IMR-90 (cell line): ENCODE measurements at regions not wholly inside any gene's neighbourhood (a gene's known extent, or its start where the extent isn't known, plus 50 kb on each side); places are given as distances from the start of the nearest gene placed in this dataset.

ENCODE experiments used
- ATAC-seq: fragments of 200-7000 bp; cut with Tn5 transposase; 2 replicates; pipeline ENCODE4 v1.9.1; 2020; ENCODE audit warnings: low read depth, mild to moderate bottlenecking, moderate library complexity
- BruUV-seq: library from RNA; stranded (reverse); fragments of 400-500 nt; replicated peaks from 2 replicates; lab custom pipeline; 2021; lab: Mats Ljungman, UMichigan
- CTCF ChIA-PET: fragments of 300-600 bp; formaldehyde crosslinking; extraction: SDS; loops from one replicate; lab custom pipeline; 2021; ENCODE audit warnings: antibody characterized with exemption; lab: Yijun Ruan, JAX
- POLR2A ChIA-PET: fragments of 300-600 bp; sonication (Branson Sonifier 250); formaldehyde crosslinking; loops from one replicate; lab custom pipeline; 2022; ENCODE audit warnings: antibody characterized with exemption; ENCODE audit not compliant: unreplicated experiment; lab: Charles Lee
- DNase-seq: peaks from one replicate; pipeline ENCODE4 v3.0.0; 2013
- H2AFZ ChIP-seq: replicated peaks from 2 replicates; pipeline ENCODE3; 2013; ENCODE audit warnings: low read length, mild to moderate bottlenecking; ENCODE audit not compliant: poor library complexity
- H2AK5ac ChIP-seq: 2 replicates; pipeline ENCODE4 v1.6.1; 2013; ENCODE audit warnings: low read depth, low read length, inconsistent platforms
- H2AK9ac ChIP-seq: replicated peaks from 2 replicates; pipeline ENCODE3; 2013; ENCODE audit warnings: mild to moderate bottlenecking, low read depth, low read length, moderate library complexity; ENCODE audit not compliant: poor library complexity
- H2BK120ac ChIP-seq: 2 replicates; pipeline ENCODE4 v1.6.1; 2013; ENCODE audit warnings: low read depth, low read length, inconsistent platforms
- H2BK15ac ChIP-seq: 3 replicates; pipeline ENCODE4 v1.6.1; 2013; ENCODE audit warnings: low read depth, low read length, inconsistent platforms
- H2BK20ac ChIP-seq: 2 replicates; pipeline ENCODE4 v1.6.1; 2013; ENCODE audit warnings: low read depth, mild to moderate bottlenecking, inconsistent platforms, low read length, moderate library complexity
- H2BK5ac ChIP-seq: 2 replicates; pipeline ENCODE4 v1.6.1; 2013; ENCODE audit warnings: mild to moderate bottlenecking, low read depth, low read length, inconsistent platforms; ENCODE audit not compliant: poor library complexity, severe bottlenecking
- H3K14ac ChIP-seq: replicated peaks from 2 replicates; pipeline ENCODE4 v1.6.1; 2013; ENCODE audit warnings: low read depth, low read length, inconsistent platforms
- H3K18ac ChIP-seq: 2 replicates; pipeline ENCODE4 v1.6.1; 2013; ENCODE audit warnings: low read depth, low read length, control low read depth
- H3K23ac ChIP-seq: 2 replicates; pipeline ENCODE4 v1.6.1; 2013; ENCODE audit warnings: low read depth, low read length, inconsistent platforms
- H3K27ac ChIP-seq: 2 replicates; pipeline ENCODE4 v1.5.1; 2013; ENCODE audit warnings: mild to moderate bottlenecking, control low read depth, low read length; ENCODE audit not compliant: insufficient read depth
- H3K27me3 ChIP-seq: 2 replicates; pipeline ENCODE4 v1.6.1; 2013; ENCODE audit warnings: low read length; ENCODE audit not compliant: control insufficient read depth, insufficient read depth
- H3K36me3 ChIP-seq: 2 replicates; pipeline ENCODE4 v1.6.1; 2013; ENCODE audit warnings: low read length, mixed read lengths; ENCODE audit not compliant: control insufficient read depth, insufficient read depth
- H3K4ac ChIP-seq: 2 replicates; pipeline ENCODE4 v1.6.1; 2013; ENCODE audit warnings: low read depth, low read length, inconsistent platforms
- H3K4me1 ChIP-seq: 2 replicates; pipeline ENCODE4 v1.6.1; 2013; ENCODE audit warnings: low read length, mixed read lengths; ENCODE audit not compliant: control insufficient read depth, insufficient read depth
- H3K4me2 ChIP-seq: 2 replicates; pipeline ENCODE4 v1.6.1; 2013; ENCODE audit warnings: low read depth, mild to moderate bottlenecking, control low read depth, low read length, moderate library complexity
- H3K4me3 ChIP-seq: 2 replicates; pipeline ENCODE4 v1.5.1; 2013; ENCODE audit warnings: low read depth, mild to moderate bottlenecking, control low read depth, low read length, moderate library complexity; ENCODE audit not compliant: insufficient read depth
- H3K56ac ChIP-seq: 2 replicates; pipeline ENCODE4 v1.6.1; 2013; ENCODE audit warnings: low read length, inconsistent platforms; ENCODE audit not compliant: insufficient read depth; ENCODE audit errors: extremely low read depth
- H3K79me1 ChIP-seq, 2 experiments: 2 replicates each; pipeline ENCODE4 v1.6.1; 2013; ENCODE audit warnings: low read length in 2 of 2, inconsistent platforms in 1 of 2, low read depth in 1 of 2
- H3K9ac ChIP-seq: 2 replicates; pipeline ENCODE4 v1.6.1; 2013; ENCODE audit warnings: low read depth, low read length, control low read depth
- H3K9me1 ChIP-seq: 2 replicates; pipeline ENCODE4 v1.6.1; 2013; ENCODE audit warnings: low read length, inconsistent platforms; ENCODE audit not compliant: insufficient read depth
- H3K9me3 ChIP-seq: 2 replicates; pipeline ENCODE4 v1.6.1; 2013; ENCODE audit warnings: low read length; ENCODE audit not compliant: control insufficient read depth, insufficient read depth
- H4K20me1 ChIP-seq: 2 replicates; pipeline ENCODE4 v1.6.1; 2013; ENCODE audit warnings: low read length, inconsistent platforms; ENCODE audit not compliant: insufficient read depth
- H4K5ac ChIP-seq: 2 replicates; pipeline ENCODE4 v1.6.1; 2013; ENCODE audit warnings: mild to moderate bottlenecking, low read depth, low read length, control low read depth
- H4K8ac ChIP-seq, 2 experiments: 2 replicates each; pipeline ENCODE4 v1.6.1; 2013; ENCODE audit warnings: low read depth in 2 of 2, low read length in 2 of 2, control low read depth in 1 of 2, inconsistent platforms in 1 of 2
- H4K91ac ChIP-seq: 2 replicates; pipeline ENCODE4 v1.6.1; 2013; ENCODE audit warnings: low read depth, low read length, inconsistent platforms; ENCODE audit not compliant: insufficient read depth
- FOS ChIP-seq: fragments of 150-350 bp; IDR thresholded peaks from 2 replicates; pipeline ENCODE4 v1.6.1; 2016; ENCODE audit warnings: low read depth, low read length
- NFE2L2 ChIP-seq: fragments of 150-350 bp; IDR thresholded peaks from 2 replicates; pipeline ENCODE4 v1.6.1; 2016; ENCODE audit warnings: low read depth, mild to moderate bottlenecking, low read length
- WGBS, 2 experiments: methylation state at CpG; one replicate each; pipeline versions ENCODE4 v1.1.5 to v1.1.7; 2013; ENCODE audit warnings: missing lambda C conversion rate in 2 of 2; ENCODE audit not compliant: insufficient read length in 1 of 2; ENCODE audit errors: extremely low coverage in 2 of 2; 5-methylcytosine and 5-hydroxymethylcytosine counted together
- dilution Hi-C: fragments of 300-500 bp; cut with HindIII; formaldehyde crosslinking; loops from one replicate; pipeline ENCODE4 v1.14.3; 2018; ENCODE audit warnings: low sequenced_read_pairs; ENCODE audit not compliant: unreplicated experiment
- in situ Hi-C: fragments of 300-500 bp; cut with MboI; formaldehyde crosslinking; loops from 3 replicates; pipeline ENCODE4 v1.14.3; 2019; ENCODE audit warnings: low sequenced_read_pairs, inconsistent platforms, mixed read lengths
- intact Hi-C: fragments of 100-400 bp; cut with micrococcal nuclease; formaldehyde crosslinking; loops from 2 replicates; pipeline ENCODE4 v1.10.0; 2022

GRCh38 chr11:111105566-111105965 lies 140.0 kb upstream of the POU2AF2 start:
- Histone ChIP-seq H2BK20ac (no peak overlapping the region), H2AFZ (no peak overlapping the region), H3K9me3 (no peaks in the 10 kb centered on the region), H3K18ac (no peak overlapping the region), H2BK15ac (no peak overlapping the region), H4K5ac (no peak overlapping the region), H3K23ac (0 out of 2 replicates have a peak overlapping the region, but pooled peaks have one; percentile 43), H3K9ac (no peak overlapping the region), H3K4me1 (peaks cover 4% of the 10 kb centered on the region), H3K4ac (no peak overlapping the region), H3K9me1 (0 out of 2 replicates have a peak, but pooled peaks cover 2% of the 10 kb centered on the region), H3K4me2 (no peak overlapping the region), H3K27ac (no peak overlapping the region), H3K14ac (no peak overlapping the region), H4K20me1 (no peaks in the 10 kb centered on the region), H4K91ac (no peak overlapping the region), H3K4me3 (no peak overlapping the region), H2AK9ac (no peak overlapping the region), H2BK120ac (no peak overlapping the region), H3K36me3 (no peaks in the 10 kb centered on the region), H4K8ac (no peak overlapping the region), H2AK5ac (no peak overlapping the region), H2BK5ac (no peak overlapping the region), H3K79me1 (no peaks in the 10 kb centered on the region), H3K27me3 (no peaks in the 10 kb centered on the region), H3K56ac (no peak overlapping the region)
- DNase-seq: peak; percentile 69
- ChIA-PET CTCF (no interaction called here), POLR2A (no interaction called here)
- dilution Hi-C loops: no loop called here
- no TSS peak for BruUV-seq
- no CpG with 5 or more reads among the region's 2 CpGs for WGBS, 2 experiments
- in situ Hi-C loops: no loop called here
- intact Hi-C loops: no loop called here
- peak; percentile 49; the same call in 1 of the 2 replicates for ATAC-seq
- 0 out of 2 replicates have a peak, but pooled peaks have one; percentile 8 for TF ChIP-seq FOS
- no peak for TF ChIP-seq NFE2L2
